ENCODE measurements at regions not wholly inside any gene's neighbourhood (a gene's known extent, or its start where the extent isn't known, plus 50 kb on each side); places are given as distances from the start of the nearest gene placed in this dataset.

DNA sequence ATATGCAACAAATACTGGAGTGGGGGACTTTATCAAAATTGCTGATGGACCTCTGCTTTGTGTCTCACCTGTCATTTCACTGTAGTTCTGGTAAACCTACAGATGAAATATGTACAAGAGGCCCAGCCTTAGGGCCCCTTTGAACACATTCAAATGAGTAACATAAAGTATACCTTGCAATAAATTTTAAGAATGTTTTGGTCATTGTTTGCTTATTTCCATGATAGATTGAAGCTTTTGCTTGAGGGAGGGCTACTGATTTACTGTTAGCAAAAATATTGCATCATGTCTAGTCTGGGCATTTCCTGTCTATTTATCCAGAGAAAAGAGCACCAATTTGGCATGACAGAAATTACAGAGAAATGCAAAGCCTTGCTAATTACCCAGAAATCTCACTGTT, 705.5 kb upstream of the PCDH9 start:
- Histone ChIP-seq H3K27me3 (replicated peaks in 1 of 7) (no peaks in the 10 kb centered on the region), H3K27ac (no peak overlapping the region), H3K4me1 (no peaks in the 10 kb centered on the region), H3K36me3 (no peaks in the 10 kb centered on the region), H3K4me3 (no peak overlapping the region), H3K9me3 (no peaks in the 10 kb centered on the region)
- TF ChIP-seq POLR2AphosphoS5 (IDR thresholded peaks at IDR 0.05) = no peak
- TF ChIP-seq POLR2A (IDR thresholded peaks at IDR 0.05) = no peak
- TF ChIP-seq, protein P1, sequence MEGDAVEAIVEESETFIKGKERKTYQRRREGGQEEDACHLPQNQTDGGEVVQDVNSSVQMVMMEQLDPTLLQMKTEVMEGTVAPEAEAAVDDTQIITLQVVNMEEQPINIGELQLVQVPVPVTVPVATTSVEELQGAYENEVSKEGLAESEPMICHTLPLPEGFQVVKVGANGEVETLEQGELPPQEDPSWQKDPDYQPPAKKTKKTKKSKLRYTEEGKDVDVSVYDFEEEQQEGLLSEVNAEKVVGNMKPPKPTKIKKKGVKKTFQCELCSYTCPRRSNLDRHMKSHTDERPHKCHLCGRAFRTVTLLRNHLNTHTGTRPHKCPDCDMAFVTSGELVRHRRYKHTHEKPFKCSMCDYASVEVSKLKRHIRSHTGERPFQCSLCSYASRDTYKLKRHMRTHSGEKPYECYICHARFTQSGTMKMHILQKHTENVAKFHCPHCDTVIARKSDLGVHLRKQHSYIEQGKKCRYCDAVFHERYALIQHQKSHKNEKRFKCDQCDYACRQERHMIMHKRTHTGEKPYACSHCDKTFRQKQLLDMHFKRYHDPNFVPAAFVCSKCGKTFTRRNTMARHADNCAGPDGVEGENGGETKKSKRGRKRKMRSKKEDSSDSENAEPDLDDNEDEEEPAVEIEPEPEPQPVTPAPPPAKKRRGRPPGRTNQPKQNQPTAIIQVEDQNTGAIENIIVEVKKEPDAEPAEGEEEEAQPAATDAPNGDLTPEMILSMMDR (IDR thresholded peaks at IDR 0.05 in 8 of 11, conservative IDR thresholded peaks at IDR 0.05 in 3 of 11) = no peak
- intact Hi-C loops (cut with DNase I; ENCODE audit: low total_unique reads) = no loop called here
- DNase-seq = no peak

DNA sequence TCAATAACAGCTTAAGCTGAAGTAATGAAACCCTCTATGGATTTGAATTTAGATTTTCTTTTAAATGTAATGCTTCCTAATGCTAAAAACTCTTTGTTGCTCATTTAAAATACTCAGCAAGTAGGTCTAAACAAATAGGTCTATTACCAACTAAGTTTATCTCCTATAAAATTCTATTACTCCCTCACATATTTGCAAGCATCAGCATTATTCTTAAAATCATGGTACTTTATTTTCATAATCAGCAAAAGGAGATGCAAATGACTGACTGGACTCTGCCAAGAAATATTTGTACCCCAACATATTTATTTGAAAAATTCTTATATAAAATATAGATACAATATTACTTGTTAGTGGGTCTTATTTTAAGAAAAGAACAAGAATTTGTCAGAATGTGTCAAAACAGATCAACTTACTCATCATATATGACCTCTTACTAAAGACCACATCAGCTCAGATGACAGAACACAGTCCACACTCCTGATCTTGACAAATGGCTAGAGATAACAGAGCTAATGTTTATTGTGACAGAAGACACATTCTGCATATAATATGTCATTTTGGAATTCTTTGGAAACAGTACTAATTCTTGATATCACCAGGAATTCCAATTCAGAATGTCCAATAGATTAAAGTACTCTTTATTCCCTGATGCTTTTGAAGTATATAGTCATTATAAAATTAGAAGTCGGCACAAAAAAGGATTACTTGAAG, 704.6 kb upstream of the PCDH9 start:
- H3K4me3 ChIP-seq = no peak overlapping the region
- 47 to 72% (median 70%) methylated on average over 1 of the region's 1 CpG for WGBS, 5 donors
- H3K4me1 ChIP-seq = no peaks in the 10 kb centered on the region
- H3K27me3 ChIP-seq (replicated peaks in 1 of 7) = no peaks in the 10 kb centered on the region
- TF ChIP-seq POLR2A (IDR thresholded peaks at IDR 0.05) = no peak
- TF ChIP-seq, protein P1 (IDR thresholded peaks at IDR 0.05 in 8 of 11, conservative IDR thresholded peaks at IDR 0.05 in 3 of 11) = no peak
- no peak for TF ChIP-seq POLR2AphosphoS5 (IDR thresholded peaks at IDR 0.05)
- H3K36me3 ChIP-seq = no peaks in the 10 kb centered on the region
- intact Hi-C loops (cut with DNase I; ENCODE audit: low total_unique reads) = no loop called here
- no peak overlapping the region for H3K27ac ChIP-seq
- DNase-seq = no peak
- no peaks in the 10 kb centered on the region for H3K9me3 ChIP-seq

DNA sequence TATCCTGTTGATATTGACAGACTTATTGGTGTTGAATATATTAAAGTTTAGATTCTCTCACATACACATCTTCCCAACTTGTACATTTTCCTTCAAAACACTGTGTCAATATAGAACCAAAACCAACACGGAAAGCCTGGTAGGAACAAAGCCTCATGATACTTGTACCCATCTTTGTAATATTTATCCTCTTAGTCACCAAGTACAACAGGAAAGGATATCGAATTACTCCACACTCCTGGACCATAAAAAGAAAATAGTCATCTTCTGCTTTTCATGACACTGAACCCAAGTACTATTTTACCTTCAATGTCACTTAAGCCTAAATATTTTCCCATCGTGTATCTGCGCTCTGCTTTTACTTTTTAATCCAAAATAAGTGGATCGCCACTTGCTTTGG, 702.9 kb upstream of the PCDH9 start:
- no peaks in the 10 kb centered on the region for H3K27me3 ChIP-seq (replicated peaks in 1 of 7)
- H3K4me1 ChIP-seq = no peaks in the 10 kb centered on the region
- no peak overlapping the region for H3K27ac ChIP-seq
- DNase-seq = no peak
- 88 to 93% (median 89%) methylated on average over 5 of the region's 5 CpGs for WGBS, 5 donors
- TF ChIP-seq, protein P1 (IDR thresholded peaks at IDR 0.05 in 8 of 11, conservative IDR thresholded peaks at IDR 0.05 in 3 of 11) = no peak
- TF ChIP-seq POLR2A (IDR thresholded peaks at IDR 0.05) (no peak), POLR2AphosphoS5 (IDR thresholded peaks at IDR 0.05) (no peak)
- intact Hi-C loops (cut with DNase I; ENCODE audit: low total_unique reads) = no loop called here
- H3K4me3 ChIP-seq = no peak overlapping the region
- H3K9me3 ChIP-seq = no peaks in the 10 kb centered on the region
- H3K36me3 ChIP-seq = no peaks in the 10 kb centered on the region

DNA sequence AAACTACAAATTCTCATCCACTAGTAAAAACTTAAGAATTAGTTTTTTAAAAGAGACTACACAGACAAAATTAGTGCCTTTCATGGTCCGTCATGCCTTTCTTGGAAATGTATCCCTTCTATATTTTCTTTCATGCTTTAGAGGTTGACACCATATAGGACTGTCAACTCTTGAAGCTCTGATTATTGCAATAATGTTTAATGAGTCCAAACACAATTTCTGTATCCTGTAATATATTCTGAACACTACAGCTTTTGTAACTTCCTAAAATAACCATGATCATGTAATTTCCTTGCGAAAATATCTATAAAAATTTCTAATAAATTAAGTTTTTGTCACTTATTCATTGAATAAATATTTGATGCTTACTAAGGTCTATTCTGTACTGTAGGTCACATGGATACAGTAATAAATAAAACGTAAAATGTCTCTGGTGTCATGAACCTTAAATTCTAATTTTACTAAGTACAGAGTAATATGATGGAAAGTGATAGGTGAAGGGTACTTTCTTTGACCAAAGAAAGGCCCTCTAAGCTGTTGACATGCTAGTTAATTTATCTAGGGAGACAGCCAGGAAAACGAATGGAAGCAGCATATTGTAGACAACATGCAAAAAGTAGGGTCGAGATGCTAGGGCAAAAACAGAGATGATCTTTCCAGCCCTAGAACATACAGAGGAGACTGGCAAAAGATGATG, 687.3 kb upstream of the PCDH9 start:
- H3K9me3 ChIP-seq = peaks cover 0 to 28% (median 14%) of the 10 kb centered on the region in 8 donors
- DNase-seq = no peak
- TF ChIP-seq POLR2A (IDR thresholded peaks at IDR 0.05) = no peak
- TF ChIP-seq, protein P1 (IDR thresholded peaks at IDR 0.05 in 8 of 11, conservative IDR thresholded peaks at IDR 0.05 in 3 of 11) = no peak
- TF ChIP-seq POLR2AphosphoS5 (IDR thresholded peaks at IDR 0.05) = no peak
- no peak overlapping the region for H3K4me3 ChIP-seq
- intact Hi-C loops (cut with DNase I; ENCODE audit: low total_unique reads) = no loop called here
- no peak overlapping the region for H3K27ac ChIP-seq
- H3K4me1 ChIP-seq = no peaks in the 10 kb centered on the region
- H3K27me3 ChIP-seq (replicated peaks in 1 of 7) = no peaks in the 10 kb centered on the region
- 67 to 84% (median 73%) methylated on average over 5 of the region's 5 CpGs for WGBS, 5 donors
- H3K36me3 ChIP-seq = no peaks in the 10 kb centered on the region

All from spleen (tissue), 11 donors.